H9 (cell line): ENCODE measurements at regions not wholly inside any gene's neighbourhood (a gene's known extent, or its start where the extent isn't known, plus 50 kb on each side); places are given as distances from the start of the nearest gene placed in this dataset.

Source experiments
- DNase-seq: peaks from one replicate; pipeline ENCODE4 v3.0.0-alpha.2; 2017
- H2AFZ ChIP-seq: one replicate; pipeline ENCODE4 v1.6.1; 2013; ENCODE audit warnings: mild to moderate bottlenecking, low read length, control low read depth, moderate library complexity
- H2AK5ac ChIP-seq: 2 replicates; pipeline ENCODE4 v1.6.1; 2013; ENCODE audit warnings: low read length, control low read depth, mixed read lengths; ENCODE audit not compliant: insufficient read length
- H2BK120ac ChIP-seq: one replicate; pipeline ENCODE4 v1.6.1; 2013; ENCODE audit warnings: low read depth, mild to moderate bottlenecking, low read length, control low read depth, inconsistent platforms; ENCODE audit not compliant: poor library complexity, severe bottlenecking
- H2BK12ac ChIP-seq: 2 replicates; pipeline ENCODE4 v1.6.1; 2013; ENCODE audit warnings: low read length, control low read depth, mixed read lengths, low read depth; ENCODE audit not compliant: insufficient read length
- H2BK15ac ChIP-seq: 2 replicates; pipeline ENCODE4 v1.6.1; 2013; ENCODE audit warnings: low read depth, low read length, control low read depth
- H2BK20ac ChIP-seq: one replicate; pipeline ENCODE4 v1.6.1; 2013; ENCODE audit warnings: low read depth, mild to moderate bottlenecking, low read length, control low read depth, inconsistent platforms; ENCODE audit not compliant: poor library complexity, severe bottlenecking
- H2BK5ac ChIP-seq: 2 replicates; pipeline ENCODE4 v1.6.1; 2013; ENCODE audit warnings: low read length, control low read depth, mixed read lengths; ENCODE audit not compliant: insufficient read length
- H3K14ac ChIP-seq: 2 replicates; pipeline ENCODE4 v1.6.1; 2013; ENCODE audit warnings: low read length, control low read depth; ENCODE audit not compliant: insufficient read depth
- H3K18ac ChIP-seq: 2 replicates; pipeline ENCODE4 v1.6.1; 2013; ENCODE audit warnings: low read depth, mild to moderate bottlenecking, mixed read lengths, low read length, control low read depth; ENCODE audit not compliant: insufficient read length
- H3K23ac ChIP-seq: 2 replicates; pipeline ENCODE4 v1.6.1; 2013; ENCODE audit warnings: low read length, control low read depth, mixed read lengths, low read depth; ENCODE audit not compliant: insufficient read length
- H3K23me2 ChIP-seq: 2 replicates; pipeline ENCODE4 v1.6.1; 2013; ENCODE audit warnings: low read depth, mild to moderate bottlenecking, mixed read lengths, low read length, control low read depth; ENCODE audit not compliant: insufficient read length, poor library complexity, severe bottlenecking
- H3K27ac ChIP-seq: 2 replicates; pipeline ENCODE4 v1.5.1; 2013; ENCODE audit warnings: low read length, control low read depth, mixed read lengths, low read depth; ENCODE audit not compliant: insufficient read length
- H3K27me3 ChIP-seq: 2 replicates; pipeline ENCODE4 v1.6.1; 2013; ENCODE audit warnings: low read length, control low read depth, inconsistent platforms; ENCODE audit not compliant: insufficient read depth
- H3K4ac ChIP-seq: 2 replicates; pipeline ENCODE4 v1.6.1; 2013; ENCODE audit warnings: low read depth, mild to moderate bottlenecking, control low read depth, inconsistent platforms, low read length, moderate library complexity
- H3K4me1 ChIP-seq: 2 replicates; pipeline ENCODE4 v1.6.1; 2013; ENCODE audit warnings: low read length, control low read depth, inconsistent platforms; ENCODE audit not compliant: insufficient read depth
- H3K4me2 ChIP-seq: 2 replicates; pipeline ENCODE4 v1.6.1; 2013; ENCODE audit warnings: low read length, control low read depth, mixed read lengths; ENCODE audit not compliant: insufficient read length, insufficient read depth
- H3K56ac ChIP-seq: 2 replicates; pipeline ENCODE4 v1.6.1; 2013; ENCODE audit warnings: low read depth, mild to moderate bottlenecking, mixed read lengths, low read length, control low read depth; ENCODE audit not compliant: insufficient read length
- H3K79me1 ChIP-seq: 2 replicates; pipeline ENCODE4 v1.6.1; 2013; ENCODE audit warnings: low read depth, mild to moderate bottlenecking, moderate library complexity, low read length, control low read depth, inconsistent platforms; ENCODE audit not compliant: insufficient read depth, poor library complexity, severe bottlenecking
- H3K79me2 ChIP-seq: 2 replicates; pipeline ENCODE4 v1.6.1; 2013; ENCODE audit warnings: low read length, control low read depth, inconsistent platforms; ENCODE audit not compliant: insufficient read depth
- H3K9ac ChIP-seq: 2 replicates; pipeline ENCODE4 v1.6.1; 2013; ENCODE audit warnings: low read length, control low read depth, mixed read lengths; ENCODE audit not compliant: insufficient read length; ENCODE audit errors: extremely low read depth
- H3K9me3 ChIP-seq: one replicate; pipeline ENCODE4 v1.6.1; 2013; ENCODE audit warnings: low read depth, low read length, inconsistent platforms; ENCODE audit not compliant: control insufficient read depth
- H3T11ph ChIP-seq: one replicate; pipeline ENCODE4 v1.6.1; 2013; ENCODE audit warnings: mild to moderate bottlenecking, low read length, control low read depth, inconsistent platforms
- H4K20me1 ChIP-seq: one replicate; pipeline ENCODE4 v1.6.1; 2013; ENCODE audit not compliant: control insufficient read depth, insufficient read length, insufficient read depth
- H4K5ac ChIP-seq: 2 replicates; pipeline ENCODE4 v1.6.1; 2013; ENCODE audit warnings: low read depth, mild to moderate bottlenecking, mixed read lengths, low read length, control low read depth; ENCODE audit not compliant: insufficient read length
- H4K8ac ChIP-seq: replicated peaks from 2 replicates; pipeline ENCODE4 v1.6.1; 2013; ENCODE audit warnings: low read length, control low read depth, mixed read lengths, low read depth; ENCODE audit not compliant: insufficient read length
- H4K91ac ChIP-seq: 2 replicates; pipeline ENCODE4 v1.6.1; 2013; ENCODE audit warnings: low read depth, mild to moderate bottlenecking, moderate library complexity, mixed read lengths, low read length, control low read depth; ENCODE audit not compliant: insufficient read length
- H3K27ac Mint-ChIP-seq, 3 experiments: 2 replicates in 2 of 3; 3 replicates in 1 of 3; pipeline ENCODE4 v1.8.0; 2020 to 2021; ENCODE audit warnings: mixed read lengths in 3 of 3, mild to moderate bottlenecking in 1 of 3, moderate library complexity in 1 of 3
- H3K27me3 Mint-ChIP-seq: 2 replicates; pipeline ENCODE4 v1.8.0; 2021; ENCODE audit warnings: low read depth, mild to moderate bottlenecking, moderate library complexity, mixed read lengths
- H3K36me3 Mint-ChIP-seq, 3 experiments: 2 replicates in 2 of 3; 3 replicates in 1 of 3; pipeline ENCODE4 v1.8.0; 2020 to 2021; ENCODE audit warnings: low read depth in 3 of 3, mixed read lengths in 3 of 3; ENCODE audit not compliant: insufficient read depth in 1 of 3
- H3K4me1 Mint-ChIP-seq, 2 experiments: 2 replicates each; pipeline ENCODE4 v1.8.0; 2020; ENCODE audit warnings: mixed read lengths in 2 of 2
- H3K4me3 Mint-ChIP-seq, 2 experiments: 2 replicates in 1 of 2; 3 replicates in 1 of 2; pipeline ENCODE4 v1.8.0; 2020 to 2021; ENCODE audit warnings: mild to moderate bottlenecking in 2 of 2, mixed read lengths in 2 of 2, moderate library complexity in 1 of 2
- H3K9me3 Mint-ChIP-seq, 2 experiments: 2 replicates in 1 of 2; 3 replicates in 1 of 2; pipeline ENCODE4 v1.8.0; 2020; ENCODE audit warnings: mild to moderate bottlenecking in 2 of 2, mixed read lengths in 2 of 2, moderate library complexity in 1 of 2
- CTCF ChIP-seq: fragments of 200-600 bp; sonication (generic); conservative IDR thresholded peaks from 3 replicates; pipeline ENCODE4 v1.8.0; 2021; ENCODE audit warnings: antibody characterized with exemption, mild to moderate bottlenecking
- WGBS: extraction: QIAGEN DNeasy Blood & Tissue Kit; methylation state at CpG from one replicate; pipeline ENCODE4 v1.1.7; 2013; ENCODE audit warnings: missing lambda C conversion rate, low lambda C conversion rate, mixed read lengths; ENCODE audit not compliant: insufficient read length; ENCODE audit errors: extremely low coverage; 5-methylcytosine and 5-hydroxymethylcytosine counted together

GRCh38 chr22:48138855-48139254, 1376.4 kb downstream of the TBC1D22A start:
- Histone ChIP-seq H2BK12ac (no peak overlapping the region), H3K18ac (no peak overlapping the region), H4K20me1 (no peaks in the 10 kb centered on the region), H3K14ac (no peak overlapping the region), H3K4me1 (no peaks in the 10 kb centered on the region), H3T11ph (no peak overlapping the region), H2BK20ac (no peak overlapping the region), H3K9me3 (no peaks in the 10 kb centered on the region), H2BK5ac (no peak overlapping the region), H4K8ac (no peak overlapping the region), H2BK120ac (no peak overlapping the region), H3K23me2 (no peaks in the 10 kb centered on the region), H3K4me2 (no peak overlapping the region), H2AK5ac (no peak overlapping the region), H3K23ac (no peak overlapping the region), H4K5ac (no peak overlapping the region), H3K79me1 (no peaks in the 10 kb centered on the region), H3K4ac (no peak overlapping the region), H3K79me2 (no peaks in the 10 kb centered on the region), H4K91ac (no peak overlapping the region), H3K56ac (no peak overlapping the region), H3K27me3 (no peaks in the 10 kb centered on the region), H3K9ac (no peak overlapping the region), H2AFZ (no peak overlapping the region), H2BK15ac (no peak overlapping the region), H3K27ac (no peak overlapping the region)
- no peak for TF ChIP-seq CTCF
- DNase-seq, result no peak
- H3K36me3 Mint-ChIP-seq, result peaks cover 0 to 11% (median 3%) of the 10 kb centered on the region in 3 experiments; a peak in 5 of 7 replicates
- H3K4me3 Mint-ChIP-seq, result no peak overlapping the region
- peaks cover 13% of the 10 kb centered on the region for H3K27me3 Mint-ChIP-seq
- no peak overlapping the region for H3K27ac Mint-ChIP-seq
- WGBS, result no CpG with 5 or more reads among the region's 11 CpGs
- H3K9me3 Mint-ChIP-seq, result peaks cover 10% of the 10 kb centered on the region in 2 experiments
- peaks cover 0 to 2% of the 10 kb centered on the region in 2 experiments; a peak in 2 of 4 replicates for H3K4me1 Mint-ChIP-seq
